ENCODE measurements at regions not wholly inside any gene's neighbourhood (a gene's known extent, or its start where the extent isn't known, plus 50 kb on each side); places are given as distances from the start of the nearest gene placed in this dataset.

DNA sequence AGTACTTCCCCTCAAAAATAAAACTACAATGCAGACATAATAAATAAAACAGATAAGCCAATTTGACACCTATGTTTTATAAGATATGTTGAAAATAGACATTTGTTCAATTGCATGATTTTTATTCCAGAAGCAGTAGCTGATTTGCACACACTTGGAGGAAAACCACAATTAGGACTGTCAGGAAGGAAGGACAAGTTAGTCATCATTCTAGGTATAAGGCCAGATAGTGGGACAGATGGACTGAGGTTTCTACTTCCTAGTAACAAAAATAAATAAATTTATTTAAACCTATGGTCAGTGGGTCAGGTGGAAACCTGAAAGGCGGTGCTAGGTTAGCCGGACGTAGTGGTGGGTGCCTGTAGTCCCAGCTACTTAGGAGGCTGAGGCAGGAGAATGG, 141.8 kb upstream of the RASSF8 start:
- TF ChIP-seq, protein P1, sequence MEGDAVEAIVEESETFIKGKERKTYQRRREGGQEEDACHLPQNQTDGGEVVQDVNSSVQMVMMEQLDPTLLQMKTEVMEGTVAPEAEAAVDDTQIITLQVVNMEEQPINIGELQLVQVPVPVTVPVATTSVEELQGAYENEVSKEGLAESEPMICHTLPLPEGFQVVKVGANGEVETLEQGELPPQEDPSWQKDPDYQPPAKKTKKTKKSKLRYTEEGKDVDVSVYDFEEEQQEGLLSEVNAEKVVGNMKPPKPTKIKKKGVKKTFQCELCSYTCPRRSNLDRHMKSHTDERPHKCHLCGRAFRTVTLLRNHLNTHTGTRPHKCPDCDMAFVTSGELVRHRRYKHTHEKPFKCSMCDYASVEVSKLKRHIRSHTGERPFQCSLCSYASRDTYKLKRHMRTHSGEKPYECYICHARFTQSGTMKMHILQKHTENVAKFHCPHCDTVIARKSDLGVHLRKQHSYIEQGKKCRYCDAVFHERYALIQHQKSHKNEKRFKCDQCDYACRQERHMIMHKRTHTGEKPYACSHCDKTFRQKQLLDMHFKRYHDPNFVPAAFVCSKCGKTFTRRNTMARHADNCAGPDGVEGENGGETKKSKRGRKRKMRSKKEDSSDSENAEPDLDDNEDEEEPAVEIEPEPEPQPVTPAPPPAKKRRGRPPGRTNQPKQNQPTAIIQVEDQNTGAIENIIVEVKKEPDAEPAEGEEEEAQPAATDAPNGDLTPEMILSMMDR (IDR thresholded peaks at IDR 0.05), result no peak
- no peak for TF ChIP-seq POLR2A (IDR thresholded peaks at IDR 0.05)

All from testis (tissue), 2 donors.